GM12873 (cell line): ENCODE measurements at regions not wholly inside any gene's neighbourhood (a gene's known extent, or its start where the extent isn't known, plus 50 kb on each side); places are given as distances from the start of the nearest gene placed in this dataset.

ENCODE experiments used
- CTCF ChIP-seq: IDR thresholded peaks from 2 replicates; pipeline ENCODE4 v1.5.1; 2012; ENCODE audit warnings: low read depth, mild to moderate bottlenecking, moderate library complexity, low read length, control low read depth; ENCODE audit not compliant: insufficient read depth; ENCODE audit errors: missing control alignments

- no peak for TF ChIP-seq CTCF
Observed at GRCh38 chr2:38170733-38171132, 94.8 kb upstream of the CYP1B1 start.

- no peak for TF ChIP-seq CTCF
Observed at GRCh38 chr2:38170067-38170466, 94.1 kb upstream of the CYP1B1 start.

GRCh38 chr2:38168710-38169480 is 92.9 kb upstream of the CYP1B1 start:
- TF ChIP-seq CTCF = no peak

- TF ChIP-seq CTCF = no peak
Observed at GRCh38 chr2:38167968-38168350, 92.0 kb upstream of the CYP1B1 start.

GRCh38 chr2:38165698-38166097 is 89.7 kb upstream of the CYP1B1 start:
- no peak for TF ChIP-seq CTCF

- TF ChIP-seq CTCF = no peak
Observed at GRCh38 chr2:38164881-38165280, 88.9 kb upstream of the CYP1B1 start.

GRCh38 chr2:38163579-38163978 is 87.6 kb upstream of the CYP1B1 start:
- no peak for TF ChIP-seq CTCF
